ENCODE measurements at regions not wholly inside any gene's neighbourhood (a gene's known extent, or its start where the extent isn't known, plus 50 kb on each side); places are given as distances from the start of the nearest gene placed in this dataset.

GRCh38 chr1:232279909-232280400 is 350.0 kb downstream of the SIPA1L2 start:
- no peak overlapping the region for H3K27ac ChIP-seq
- no peaks in the 10 kb centered on the region for H3K4me1 ChIP-seq
- no peaks in the 10 kb centered on the region for H3K36me3 ChIP-seq
- no peaks in the 10 kb centered on the region for H3K9me3 ChIP-seq
- 78 to 84% methylated on average over 1 to 3 of the region's 3 CpGs for WGBS, 2 donors (ENCODE audit: low coverage in 1 of 2)
- no peak for ATAC-seq
- H3K27me3 ChIP-seq = no peaks in the 10 kb centered on the region
- H3K4me3 ChIP-seq = no peak overlapping the region
- no peak for TF ChIP-seq POLR2AphosphoS5 (IDR thresholded peaks at IDR 0.05)
- TF ChIP-seq POLR2A (IDR thresholded peaks at IDR 0.05) = no peak
- no peak for TF ChIP-seq EP300 (IDR thresholded peaks at IDR 0.05)
- TF ChIP-seq CTCF (IDR thresholded peaks at IDR 0.05) = no peak

- no peaks in the 10 kb centered on the region for H3K36me3 ChIP-seq
- no peak for ATAC-seq
- H3K4me1 ChIP-seq = no peaks in the 10 kb centered on the region
- no peaks in the 10 kb centered on the region for H3K9me3 ChIP-seq
- H3K4me3 ChIP-seq = no peak overlapping the region
- TF ChIP-seq POLR2A (IDR thresholded peaks at IDR 0.05) (no peak), POLR2AphosphoS5 (IDR thresholded peaks at IDR 0.05) (no peak), CTCF (IDR thresholded peaks at IDR 0.05) (no peak), EP300 (IDR thresholded peaks at IDR 0.05) (no peak)
- H3K27ac ChIP-seq = no peak overlapping the region
- WGBS, 2 donors (ENCODE audit: low coverage in 1 of 2) = 100% methylated on average over 1 of the region's 1 CpG; no CpG with 5 or more reads in 1 of the 2 donors
- H3K27me3 ChIP-seq = no peaks in the 10 kb centered on the region
Measured at GRCh38 chr1:232278925-232279324, 351.0 kb downstream of the SIPA1L2 start.

GRCh38 chr1:232276651-232277050 is 353.3 kb downstream of the SIPA1L2 start:
- no peaks in the 10 kb centered on the region for H3K9me3 ChIP-seq

GRCh38 chr1:232274999-232275710 is 354.8 kb downstream of the SIPA1L2 start:
- TF ChIP-seq CTCF (IDR thresholded peaks at IDR 0.05) (no peak), POLR2AphosphoS5 (IDR thresholded peaks at IDR 0.05) (no peak)
- H3K36me3 ChIP-seq = no peaks in the 10 kb centered on the region
- no peaks in the 10 kb centered on the region for H3K9me3 ChIP-seq
- ATAC-seq = no peak
- WGBS, 2 donors (ENCODE audit: low coverage in 1 of 2) = 92 to 95% methylated on average over 9 of the region's 11 CpGs
- H3K4me1 ChIP-seq = peaks cover 0 to 7% (median 0%) of the 10 kb centered on the region in 3 donors
- H3K27me3 ChIP-seq = no peaks in the 10 kb centered on the region
- no peak overlapping the region for H3K4me3 ChIP-seq
- H3K27ac ChIP-seq = no peak overlapping the region

More at GRCh38 chr1:232276651-232277050, 353.3 kb downstream of the SIPA1L2 start:
- WGBS, 2 donors (ENCODE audit: low coverage in 1 of 2) = 83 to 100% methylated on average over 1 of the region's 1 CpG
- peaks cover 0 to 7% (median 0%) of the 10 kb centered on the region in 3 donors for H3K4me1 ChIP-seq
- no peaks in the 10 kb centered on the region for H3K36me3 ChIP-seq
- TF ChIP-seq CTCF (IDR thresholded peaks at IDR 0.05) = no peak
- no peak for TF ChIP-seq POLR2A (IDR thresholded peaks at IDR 0.05)
- no peak for TF ChIP-seq POLR2AphosphoS5 (IDR thresholded peaks at IDR 0.05)
- TF ChIP-seq EP300 (IDR thresholded peaks at IDR 0.05) = no peak
- H3K4me3 ChIP-seq = no peak overlapping the region
- no peak for ATAC-seq
- H3K27me3 ChIP-seq = no peaks in the 10 kb centered on the region
- H3K27ac ChIP-seq = no peak overlapping the region

GRCh38 chr1:232274236-232274855 is 355.6 kb downstream of the SIPA1L2 start:
- H3K4me3 ChIP-seq = no peak overlapping the region
- 87 to 90% methylated on average over 4 of the region's 4 CpGs for WGBS, 2 donors (ENCODE audit: low coverage in 1 of 2)
- no peaks in the 10 kb centered on the region for H3K27me3 ChIP-seq
- no peaks in the 10 kb centered on the region for H3K9me3 ChIP-seq
- TF ChIP-seq EP300 (IDR thresholded peaks at IDR 0.05) (no peak), CTCF (IDR thresholded peaks at IDR 0.05) (no peak), POLR2A (IDR thresholded peaks at IDR 0.05) (no peak), POLR2AphosphoS5 (IDR thresholded peaks at IDR 0.05) (no peak)
- peaks cover 0 to 7% (median 0%) of the 10 kb centered on the region in 3 donors for H3K4me1 ChIP-seq
- no peaks in the 10 kb centered on the region for H3K36me3 ChIP-seq
- H3K27ac ChIP-seq = no peak overlapping the region
- no peak for ATAC-seq

Measured in gastroesophageal sphincter (tissue), 4 donors.